ENCODE measurements at regions not wholly inside any gene's neighbourhood (a gene's known extent, or its start where the extent isn't known, plus 50 kb on each side); places are given as distances from the start of the nearest gene placed in this dataset.

DNA sequence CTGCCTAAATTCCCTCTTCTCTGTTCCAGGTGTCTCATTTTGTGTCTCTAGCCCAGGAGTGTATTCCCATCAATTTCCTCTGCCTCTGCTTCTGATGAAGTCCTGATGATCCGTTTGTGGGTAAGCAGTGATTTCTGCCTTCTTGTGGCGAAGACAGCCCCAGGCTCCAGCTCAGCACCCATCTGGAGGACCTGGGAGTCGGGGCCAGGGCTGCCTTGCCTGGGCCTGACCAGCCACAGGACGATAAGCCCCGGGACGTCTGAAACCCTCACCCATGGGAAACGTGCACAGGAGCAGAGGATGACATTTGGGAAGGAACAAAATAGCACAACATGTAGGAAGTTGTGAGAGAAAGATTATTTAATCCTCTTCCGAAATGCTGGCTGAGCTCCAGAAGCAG lies 206.9 kb downstream of the FBXO15 start:
- no peaks in the 10 kb centered on the region for H3K9me3 Mint-ChIP-seq
- no peak overlapping the region for H3K27ac Mint-ChIP-seq
- no peaks in the 10 kb centered on the region for H3K4me1 Mint-ChIP-seq
- ATAC-seq (ENCODE audit: low read depth) (no peak), DNase-seq (no peak)
- intact Hi-C loops (cut with micrococcal nuclease) = no loop called here
- CTCF ChIA-PET = no interaction called here
- no peaks in the 10 kb centered on the region for H3K36me3 Mint-ChIP-seq (ENCODE audit: low read depth)
- POLR2A ChIA-PET = no interaction called here
- peaks cover 2% of the 10 kb centered on the region for H3K27me3 Mint-ChIP-seq
- TF ChIP-seq, protein P1, sequence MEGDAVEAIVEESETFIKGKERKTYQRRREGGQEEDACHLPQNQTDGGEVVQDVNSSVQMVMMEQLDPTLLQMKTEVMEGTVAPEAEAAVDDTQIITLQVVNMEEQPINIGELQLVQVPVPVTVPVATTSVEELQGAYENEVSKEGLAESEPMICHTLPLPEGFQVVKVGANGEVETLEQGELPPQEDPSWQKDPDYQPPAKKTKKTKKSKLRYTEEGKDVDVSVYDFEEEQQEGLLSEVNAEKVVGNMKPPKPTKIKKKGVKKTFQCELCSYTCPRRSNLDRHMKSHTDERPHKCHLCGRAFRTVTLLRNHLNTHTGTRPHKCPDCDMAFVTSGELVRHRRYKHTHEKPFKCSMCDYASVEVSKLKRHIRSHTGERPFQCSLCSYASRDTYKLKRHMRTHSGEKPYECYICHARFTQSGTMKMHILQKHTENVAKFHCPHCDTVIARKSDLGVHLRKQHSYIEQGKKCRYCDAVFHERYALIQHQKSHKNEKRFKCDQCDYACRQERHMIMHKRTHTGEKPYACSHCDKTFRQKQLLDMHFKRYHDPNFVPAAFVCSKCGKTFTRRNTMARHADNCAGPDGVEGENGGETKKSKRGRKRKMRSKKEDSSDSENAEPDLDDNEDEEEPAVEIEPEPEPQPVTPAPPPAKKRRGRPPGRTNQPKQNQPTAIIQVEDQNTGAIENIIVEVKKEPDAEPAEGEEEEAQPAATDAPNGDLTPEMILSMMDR (IDR thresholded peaks at IDR 0.05) = no peak
- H3K4me3 Mint-ChIP-seq = no peak overlapping the region

DNA sequence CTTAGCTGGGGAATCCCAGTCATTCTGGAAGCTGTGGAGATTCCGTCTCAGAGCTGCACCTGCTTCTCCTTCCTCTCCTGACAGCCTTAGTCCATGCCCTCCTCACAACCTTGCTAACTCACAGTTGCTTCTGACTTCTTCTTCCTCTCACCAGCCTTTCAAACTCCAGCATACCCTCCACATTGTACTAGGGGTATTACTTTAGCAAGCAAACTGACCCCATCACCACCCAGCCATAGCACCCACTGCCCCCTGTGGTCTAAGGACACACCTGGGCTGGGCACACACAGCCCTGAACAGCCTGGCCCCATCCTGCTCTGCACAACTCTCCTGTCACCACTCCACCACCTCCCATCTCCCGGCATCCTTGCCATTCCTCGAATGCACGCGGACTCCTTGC lies 208.2 kb downstream of the FBXO15 start:
- no peaks in the 10 kb centered on the region for H3K4me1 Mint-ChIP-seq
- ChIA-PET POLR2A (no interaction called here), CTCF (no interaction called here)
- ATAC-seq (ENCODE audit: low read depth) (no peak), DNase-seq (no peak)
- TF ChIP-seq, protein P1 (IDR thresholded peaks at IDR 0.05) = no peak
- no peaks in the 10 kb centered on the region for H3K9me3 Mint-ChIP-seq
- no peaks in the 10 kb centered on the region for H3K36me3 Mint-ChIP-seq (ENCODE audit: low read depth)
- no peak overlapping the region for H3K4me3 Mint-ChIP-seq
- intact Hi-C loops (cut with micrococcal nuclease) = no loop called here
- no peak overlapping the region for H3K27ac Mint-ChIP-seq
- H3K27me3 Mint-ChIP-seq = peaks cover 2% of the 10 kb centered on the region

DNA sequence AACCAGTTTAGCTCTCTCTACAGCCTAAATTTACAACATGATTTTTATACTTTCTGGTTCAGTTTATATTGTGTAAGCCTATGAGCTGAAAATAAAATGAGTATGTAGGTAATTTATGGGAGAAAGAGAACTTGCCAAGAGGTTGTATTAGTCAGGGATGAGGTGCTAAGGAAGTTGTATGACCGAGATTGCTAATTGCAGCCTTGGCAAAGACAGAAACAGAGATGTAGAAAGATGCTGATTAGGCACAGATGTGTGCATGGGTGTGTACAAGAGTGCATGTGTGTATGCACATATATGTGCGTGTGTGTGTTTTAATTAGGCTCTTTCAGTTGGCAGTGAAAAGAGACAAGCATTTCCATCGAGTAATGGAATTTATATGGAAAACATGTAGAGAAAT lies 213.9 kb downstream of the FBXO15 start:
- POLR2A ChIA-PET = no interaction called here
- H3K27me3 Mint-ChIP-seq = no peaks in the 10 kb centered on the region
- intact Hi-C loops (cut with micrococcal nuclease) = no loop called here
- TF ChIP-seq, protein P1 (IDR thresholded peaks at IDR 0.05) = no peak
- ATAC-seq (ENCODE audit: low read depth) (no peak), DNase-seq (no peak)
- no peaks in the 10 kb centered on the region for H3K4me1 Mint-ChIP-seq
- H3K36me3 Mint-ChIP-seq (ENCODE audit: low read depth) = no peaks in the 10 kb centered on the region
- CTCF ChIA-PET = no interaction called here
- H3K27ac Mint-ChIP-seq = no peak overlapping the region
- H3K9me3 Mint-ChIP-seq = peaks cover 7% of the 10 kb centered on the region
- no peak overlapping the region for H3K4me3 Mint-ChIP-seq

DNA sequence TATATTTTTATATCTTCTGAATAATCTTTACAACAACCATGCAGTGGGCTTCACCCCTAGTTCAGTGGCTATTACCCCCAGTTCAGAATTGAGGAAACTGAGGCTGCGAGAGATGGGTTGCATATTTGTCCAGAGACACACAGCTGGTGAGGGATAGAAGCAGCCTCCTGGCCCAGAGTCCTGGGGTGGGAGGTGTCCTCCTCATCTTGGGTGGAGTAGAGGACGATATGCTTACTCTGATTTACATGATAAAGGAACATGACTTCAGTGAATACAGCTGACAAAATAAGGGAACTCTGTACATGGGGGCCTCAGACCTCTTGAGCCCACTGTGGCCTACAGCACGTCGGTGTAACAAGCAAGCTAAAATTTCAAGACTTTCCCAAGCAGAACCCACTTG lies 214.7 kb downstream of the FBXO15 start:
- Mint-ChIP-seq H3K36me3 (ENCODE audit: low read depth) (no peaks in the 10 kb centered on the region), H3K4me3 (no peak overlapping the region), H3K27ac (no peak overlapping the region), H3K9me3 (peaks cover 7% of the 10 kb centered on the region), H3K27me3 (no peaks in the 10 kb centered on the region), H3K4me1 (no peaks in the 10 kb centered on the region)
- DNase-seq = no peak
- ChIA-PET CTCF (no interaction called here), POLR2A (no interaction called here)
- TF ChIP-seq, protein P1 (IDR thresholded peaks at IDR 0.05) = no peak
- ATAC-seq (ENCODE audit: low read depth) = no peak
- intact Hi-C loops (cut with micrococcal nuclease) = no loop called here

DNA sequence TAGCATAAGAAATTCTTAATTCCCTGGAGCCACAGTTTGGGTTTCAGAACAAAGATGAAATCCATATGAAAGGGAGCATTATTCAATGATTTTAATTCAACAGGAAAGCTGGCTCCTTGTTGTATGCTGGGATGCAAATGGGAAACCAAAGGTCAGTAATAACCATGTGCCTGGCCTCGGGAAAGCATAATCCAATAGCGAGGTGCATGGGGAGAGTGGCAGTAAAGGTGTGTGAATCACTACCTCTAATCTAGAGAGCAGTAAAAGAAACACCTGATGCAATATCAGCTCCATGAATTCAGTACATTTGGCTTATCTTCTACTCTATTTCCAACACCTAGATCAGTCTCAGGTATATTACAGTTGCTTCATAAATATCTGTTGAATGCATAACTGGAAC lies 220.1 kb downstream of the FBXO15 start:
- TF ChIP-seq, protein P1 (IDR thresholded peaks at IDR 0.05) = no peak
- ChIA-PET POLR2A (no interaction called here), CTCF (interaction anchor here (0.6 kb wide), 1 partner anchor 734 kb away, joined by 3 read pairs; no protein-coding TSS in a partner anchor)
- H3K36me3 Mint-ChIP-seq (ENCODE audit: low read depth) = no peaks in the 10 kb centered on the region
- DNase-seq (no peak), ATAC-seq (ENCODE audit: low read depth) (no peak)
- H3K27me3 Mint-ChIP-seq = no peaks in the 10 kb centered on the region
- H3K4me3 Mint-ChIP-seq = no peak overlapping the region
- no peaks in the 10 kb centered on the region for H3K4me1 Mint-ChIP-seq
- intact Hi-C loops (cut with micrococcal nuclease) = no loop called here
- H3K9me3 Mint-ChIP-seq = peaks cover 7% of the 10 kb centered on the region
- H3K27ac Mint-ChIP-seq = no peak overlapping the region
